Body of pancreas (tissue), 4 donors: ENCODE measurements at regions not wholly inside any gene's neighbourhood (a gene's known extent, or its start where the extent isn't known, plus 50 kb on each side); places are given as distances from the start of the nearest gene placed in this dataset.

Experiments
- ATAC-seq: fragments of 150-250 bp; one replicate; pipeline ENCODE4 v1.9.1; 2016
- DNase-seq, 4 donors: peaks; one replicate each; pipeline ENCODE4 v3.0.0-alpha.2; 2019
- H3K27ac ChIP-seq, 4 donors: fragments of 200-600 bp; sonication (generic); 1 replicate in 3 of 4; 2 replicates in 1 of 4; pipeline versions ENCODE4 v1.5.1 to v1.6.1; 2016 to 2019; ENCODE audit warnings: mild to moderate bottlenecking in 1 of 4, mixed read lengths in 1 of 4, moderate library complexity in 1 of 4
- H3K27me3 ChIP-seq, 2 donors: fragments of 200-600 bp; sonication (generic); one replicate each; pipeline ENCODE4 v1.6.0; 2016; ENCODE audit warnings: mild to moderate bottlenecking in 1 of 2
- H3K36me3 ChIP-seq, 2 donors: fragments of 200-600 bp; sonication (generic); replicated peaks in 1 of 2; 2 replicates each; pipeline ENCODE4 v1.5.1; 2016; ENCODE audit warnings: low read depth in 2 of 2; ENCODE audit not compliant: insufficient read depth in 1 of 2
- H3K4me1 ChIP-seq: fragments of 200-600 bp; sonication (generic); one replicate; pipeline ENCODE4 v1.6.0; 2016
- H3K4me3 ChIP-seq, 2 donors: fragments of 200-600 bp; sonication (generic); 1 replicate in 1 of 2; 2 replicates in 1 of 2; pipeline ENCODE4 v1.5.1; 2016 to 2019
- H3K9me3 ChIP-seq, 3 donors: fragments of 200-600 bp; sonication (generic); 1 replicate in 2 of 3; 2 replicates in 1 of 3; pipeline ENCODE4 v1.5.1; 2016
- POLR2A ChIP-seq, 3 donors: fragments of 450-650 bp; IDR thresholded peaks; one replicate each; pipeline ENCODE4 v1.6.1; 2016; ENCODE audit warnings: antibody characterized with exemption in 3 of 3, mild to moderate bottlenecking in 2 of 3
- WGBS, 2 donors: methylation state at CpG; one replicate each; pipeline ENCODE4 v1.1.5; 2017; 5-methylcytosine and 5-hydroxymethylcytosine counted together
- intact Hi-C: fragments of 100-400 bp; cut with DNase I; formaldehyde crosslinking; loops from one replicate; pipeline ENCODE4 v1.15.1; 2023
- TF ChIP-seq, protein P1 (sequence below), 7 experiments: fragments of 450-650 bp in 4 of 7; fragments of 200-600 bp in 3 of 7; sonication (generic) in 3 of 7; IDR thresholded peaks; one replicate each; pipeline ENCODE4 v1.5.1; 2016 to 2019; ENCODE audit warnings: antibody characterized with exemption in 7 of 7

DNA sequence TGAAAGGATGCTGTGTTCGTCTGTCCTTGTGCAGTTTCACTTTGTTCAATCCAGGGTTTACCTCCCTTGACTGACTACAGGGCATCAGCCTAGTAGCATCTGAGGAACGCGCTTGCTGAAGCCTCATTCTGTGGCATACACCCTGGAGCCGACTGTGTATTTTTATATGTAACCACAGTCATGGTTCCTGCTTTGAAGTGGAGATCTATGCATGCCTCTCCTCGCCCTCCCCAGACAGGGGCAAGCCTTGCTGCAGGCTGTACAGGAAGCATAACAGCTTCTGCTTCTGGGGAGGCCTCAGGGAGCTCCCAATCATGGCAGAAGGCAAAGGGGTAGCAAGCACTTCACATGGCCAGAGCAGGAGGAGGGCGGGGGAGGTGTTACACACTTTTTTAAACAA is 262.1 kb downstream of the BCL11B start:
- Histone ChIP-seq H3K9me3 (no peaks in the 10 kb centered on the region), H3K4me3 (no peak overlapping the region), H3K4me1 (no peaks in the 10 kb centered on the region), H3K36me3 (no peaks in the 10 kb centered on the region), H3K27me3 (no peaks in the 10 kb centered on the region), H3K27ac (no peak overlapping the region)
- ATAC-seq (no peak), DNase-seq (no peak)
- intact Hi-C loops, result no loop called here
- 74 to 76% methylated on average over 6 of the region's 6 CpGs for WGBS, 2 donors
- TF ChIP-seq, protein P1, sequence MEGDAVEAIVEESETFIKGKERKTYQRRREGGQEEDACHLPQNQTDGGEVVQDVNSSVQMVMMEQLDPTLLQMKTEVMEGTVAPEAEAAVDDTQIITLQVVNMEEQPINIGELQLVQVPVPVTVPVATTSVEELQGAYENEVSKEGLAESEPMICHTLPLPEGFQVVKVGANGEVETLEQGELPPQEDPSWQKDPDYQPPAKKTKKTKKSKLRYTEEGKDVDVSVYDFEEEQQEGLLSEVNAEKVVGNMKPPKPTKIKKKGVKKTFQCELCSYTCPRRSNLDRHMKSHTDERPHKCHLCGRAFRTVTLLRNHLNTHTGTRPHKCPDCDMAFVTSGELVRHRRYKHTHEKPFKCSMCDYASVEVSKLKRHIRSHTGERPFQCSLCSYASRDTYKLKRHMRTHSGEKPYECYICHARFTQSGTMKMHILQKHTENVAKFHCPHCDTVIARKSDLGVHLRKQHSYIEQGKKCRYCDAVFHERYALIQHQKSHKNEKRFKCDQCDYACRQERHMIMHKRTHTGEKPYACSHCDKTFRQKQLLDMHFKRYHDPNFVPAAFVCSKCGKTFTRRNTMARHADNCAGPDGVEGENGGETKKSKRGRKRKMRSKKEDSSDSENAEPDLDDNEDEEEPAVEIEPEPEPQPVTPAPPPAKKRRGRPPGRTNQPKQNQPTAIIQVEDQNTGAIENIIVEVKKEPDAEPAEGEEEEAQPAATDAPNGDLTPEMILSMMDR (IDR thresholded peaks at IDR 0.05), result no peak
- TF ChIP-seq POLR2A (IDR thresholded peaks at IDR 0.05), result no peak

DNA sequence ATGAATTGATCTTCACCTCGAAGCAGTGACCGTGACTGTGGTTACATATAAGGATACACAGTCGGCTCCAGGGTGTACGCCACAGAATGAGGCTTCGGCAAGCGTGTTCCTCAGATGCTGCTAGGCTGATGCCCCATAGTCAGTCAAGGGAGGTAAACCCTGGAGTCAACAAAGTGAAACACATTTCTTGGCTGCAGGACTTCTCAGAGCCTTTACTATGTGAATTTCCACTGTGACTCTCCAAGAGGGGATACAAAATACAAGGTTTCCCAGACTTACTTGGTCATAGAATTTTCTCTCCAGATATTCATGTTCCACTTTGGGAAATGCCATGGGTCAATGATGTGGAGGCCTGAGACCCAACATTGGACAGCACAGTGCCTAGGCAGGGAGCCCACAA is 260.6 kb downstream of the BCL11B start:
- 80 to 92% methylated on average over 6 of the region's 6 CpGs for WGBS, 2 donors
- intact Hi-C loops, result no loop called here
- TF ChIP-seq, protein P1 (IDR thresholded peaks at IDR 0.05), result no peak
- TF ChIP-seq POLR2A (IDR thresholded peaks at IDR 0.05), result no peak

DNA sequence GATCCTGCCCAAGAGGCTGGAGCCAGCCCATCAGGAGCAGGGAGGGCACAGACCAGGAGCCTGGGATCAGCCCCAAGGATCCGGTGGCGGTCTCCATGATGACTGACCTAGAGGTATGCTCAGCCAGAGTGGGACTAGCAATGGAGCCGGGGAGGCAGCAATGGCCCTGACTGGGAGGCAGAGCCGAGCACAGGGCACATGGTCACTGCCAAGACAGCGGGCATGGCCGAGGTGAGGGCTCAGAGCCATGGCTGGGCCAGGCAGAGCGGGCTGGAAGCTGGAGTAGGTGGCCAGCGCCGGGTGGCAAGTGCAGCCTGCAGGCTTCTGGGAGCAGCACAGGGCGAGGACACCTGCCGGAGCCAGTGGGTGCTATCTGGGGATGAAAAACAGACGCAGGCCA is 259.3 kb downstream of the BCL11B start:
- H3K27me3 ChIP-seq, result no peaks in the 10 kb centered on the region
- ATAC-seq (no peak), DNase-seq (no peak)
- H3K9me3 ChIP-seq, result no peaks in the 10 kb centered on the region
- H3K4me1 ChIP-seq, result no peaks in the 10 kb centered on the region
- TF ChIP-seq, protein P1 (IDR thresholded peaks at IDR 0.05), result no peak
- no peak for TF ChIP-seq POLR2A (IDR thresholded peaks at IDR 0.05)
- H3K27ac ChIP-seq, result no peak overlapping the region
- intact Hi-C loops, result no loop called here
- no peaks in the 10 kb centered on the region for H3K36me3 ChIP-seq
- no peak overlapping the region for H3K4me3 ChIP-seq
- WGBS, 2 donors, result 84 to 85% methylated on average over 9 to 12 of the region's 12 CpGs

More for the DNA sequence above, 260.6 kb downstream of the BCL11B start:
- no peak for DNase-seq
- H3K4me3 ChIP-seq, result no peak overlapping the region
- H3K27me3 ChIP-seq, result no peaks in the 10 kb centered on the region
- no peak for ATAC-seq
- no peaks in the 10 kb centered on the region for H3K36me3 ChIP-seq
- H3K4me1 ChIP-seq, result no peaks in the 10 kb centered on the region
- no peak overlapping the region for H3K27ac ChIP-seq
- H3K9me3 ChIP-seq, result no peaks in the 10 kb centered on the region

DNA sequence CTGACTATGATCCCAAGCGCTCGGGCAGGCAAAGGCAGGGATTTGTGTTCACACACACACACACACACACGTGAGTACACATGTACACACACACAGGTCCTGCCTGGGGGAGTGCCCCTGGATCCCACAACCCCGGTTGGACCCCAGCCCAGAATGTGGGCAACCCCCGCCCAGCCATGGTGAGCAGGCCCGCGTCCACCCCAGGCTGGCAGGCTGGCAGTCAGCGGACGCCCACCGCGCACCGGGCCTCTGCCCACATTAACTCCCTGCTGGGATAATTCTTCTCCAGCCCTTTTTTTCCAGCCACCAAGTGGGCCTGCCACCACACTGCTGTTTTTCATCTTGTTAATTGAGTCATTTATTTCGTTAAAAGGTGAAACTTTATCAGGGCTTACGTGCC is 256.2 kb downstream of the BCL11B start:
- intact Hi-C loops, result no loop called here
- WGBS, 2 donors, result 34 to 61% methylated on average over 11 to 14 of the region's 14 CpGs
- TF ChIP-seq, protein P1 (IDR thresholded peaks at IDR 0.05), result no peak
- TF ChIP-seq POLR2A (IDR thresholded peaks at IDR 0.05), result no peak

DNA sequence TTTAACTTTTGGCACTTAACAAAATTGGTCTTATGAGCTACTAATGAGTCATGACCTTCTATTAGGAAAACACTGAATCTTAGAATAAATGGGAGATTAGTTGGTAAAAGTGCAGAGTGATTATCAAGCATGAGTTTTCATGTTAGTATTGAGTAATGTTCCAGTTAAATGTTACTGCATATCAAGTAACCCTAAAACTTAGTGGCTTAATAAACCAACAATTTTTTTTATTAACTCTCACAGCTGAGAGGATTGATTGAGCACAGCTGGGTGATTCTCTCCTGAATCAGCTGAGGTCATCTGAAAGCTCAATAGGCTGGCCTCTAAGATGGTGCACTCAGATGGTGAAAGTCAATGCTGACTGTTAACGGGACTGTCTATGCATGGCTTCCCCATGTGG is 248.6 kb downstream of the BCL11B start:
- intact Hi-C loops, result no loop called here
- no peak for ATAC-seq
- no peak overlapping the region for H3K27ac ChIP-seq
- 35 to 56% methylated on average over 1 of the region's 1 CpG for WGBS, 2 donors
- TF ChIP-seq, protein P1 (IDR thresholded peaks at IDR 0.05), result no peak
- TF ChIP-seq POLR2A (IDR thresholded peaks at IDR 0.05), result no peak
- no peaks in the 10 kb centered on the region for H3K36me3 ChIP-seq
- no peaks in the 10 kb centered on the region for H3K4me1 ChIP-seq
- no peaks in the 10 kb centered on the region for H3K9me3 ChIP-seq
- no peaks in the 10 kb centered on the region for H3K27me3 ChIP-seq
- DNase-seq, result no peak
- H3K4me3 ChIP-seq, result no peak overlapping the region

More for the DNA sequence above, 256.2 kb downstream of the BCL11B start:
- Histone ChIP-seq H3K4me1 (no peaks in the 10 kb centered on the region), H3K4me3 (no peak overlapping the region), H3K9me3 (no peaks in the 10 kb centered on the region), H3K27ac (no peak overlapping the region), H3K27me3 (no peaks in the 10 kb centered on the region), H3K36me3 (no peaks in the 10 kb centered on the region)
- ATAC-seq (no peak), DNase-seq (no peak)
